ENCODE measurements at regions not wholly inside any gene's neighbourhood (a gene's known extent, or its start where the extent isn't known, plus 50 kb on each side); places are given as distances from the start of the nearest gene placed in this dataset.

- DNase-seq, result no peak
Measured at GRCh38 chr4:23327120-23327519, 562.7 kb downstream of the PPARGC1A start.

- no peak for DNase-seq
Measured at GRCh38 chr4:23324021-23324690, 565.7 kb downstream of the PPARGC1A start.

GRCh38 chr4:23323436-23323835, 566.4 kb downstream of the PPARGC1A start:
- no peak for DNase-seq

- no peak for DNase-seq
Measured at GRCh38 chr4:23322732-23323131, 567.1 kb downstream of the PPARGC1A start.

- no peak for DNase-seq
Measured at GRCh38 chr4:23320931-23321587, 568.8 kb downstream of the PPARGC1A start.

- no peak for DNase-seq
Measured at GRCh38 chr4:23312686-23313085, 577.2 kb downstream of the PPARGC1A start.

GRCh38 chr4:23311983-23312382, 577.9 kb downstream of the PPARGC1A start:
- no peak for DNase-seq

- DNase-seq, result peak; percentile 4
Measured at GRCh38 chr4:23305026-23305425, 584.8 kb downstream of the PPARGC1A start.

- DNase-seq, result no peak
Measured at GRCh38 chr4:23298371-23298770, 591.5 kb downstream of the PPARGC1A start.

- no peak for DNase-seq
Measured at GRCh38 chr4:23297327-23297726, 592.5 kb downstream of the PPARGC1A start.

- DNase-seq, result no peak
Measured at GRCh38 chr4:23291139-23291538, 598.4 kb downstream of the GBA3 start.

GRCh38 chr4:23290656-23291055, 597.9 kb downstream of the GBA3 start:
- no peak for DNase-seq

GRCh38 chr4:23279377-23279986, 586.7 kb downstream of the GBA3 start:
- no peak for DNase-seq

- no peak for DNase-seq
Measured at GRCh38 chr4:23278845-23279244, 586.1 kb downstream of the GBA3 start.

- no peak for DNase-seq
Measured at GRCh38 chr4:23276076-23276475, 583.3 kb downstream of the GBA3 start.

GRCh38 chr4:23269566-23269965, 576.8 kb downstream of the GBA3 start:
- no peak for DNase-seq

GRCh38 chr4:23268072-23268771, 575.5 kb downstream of the GBA3 start:
- DNase-seq, result no peak

- DNase-seq, result no peak
Measured at GRCh38 chr4:23266401-23266800, 573.7 kb downstream of the GBA3 start.

- DNase-seq, result no peak
Measured at GRCh38 chr4:23260511-23260910, 567.8 kb downstream of the GBA3 start.

- no peak for DNase-seq
Measured at GRCh38 chr4:23245203-23245832, 552.6 kb downstream of the GBA3 start.

GRCh38 chr4:23242962-23243361, 550.2 kb downstream of the GBA3 start:
- DNase-seq, result no peak

GRCh38 chr4:23241408-23241807, 548.7 kb downstream of the GBA3 start:
- DNase-seq, result no peak

GRCh38 chr4:23238848-23239247, 546.1 kb downstream of the GBA3 start:
- no peak for DNase-seq
